Left ventricle myocardium inferior (tissue), 1 donor: ENCODE measurements at regions not wholly inside any gene's neighbourhood (a gene's known extent, or its start where the extent isn't known, plus 50 kb on each side); places are given as distances from the start of the nearest gene placed in this dataset.

Experiments
- DNase-seq: peaks from one replicate; pipeline ENCODE4 v3.0.0-alpha.2; 2020
- H3K27ac ChIP-seq: fragments of 200-600 bp; replicated peaks from 2 replicates; pipeline ENCODE4 v1.8.0; 2021
- H3K27me3 ChIP-seq: fragments of 200-600 bp; 2 replicates; pipeline ENCODE4 v1.8.0; 2021; ENCODE audit warnings: low read depth
- H3K36me3 ChIP-seq: fragments of 200-600 bp; 2 replicates; pipeline ENCODE4 v1.8.0; 2021
- H3K4me1 ChIP-seq: fragments of 200-600 bp; 2 replicates; pipeline ENCODE4 v1.8.0; 2021
- H3K4me3 ChIP-seq: fragments of 200-600 bp; 2 replicates; pipeline ENCODE4 v1.8.0; 2021; ENCODE audit warnings: mild to moderate bottlenecking, moderate library complexity
- H3K9me3 ChIP-seq: fragments of 200-600 bp; replicated peaks from 2 replicates; pipeline ENCODE4 v1.8.0; 2021
- CTCF ChIP-seq: fragments of 200-600 bp; IDR thresholded peaks from 2 replicates; pipeline ENCODE4 v1.8.0; 2021; ENCODE audit warnings: antibody characterized with exemption, mild to moderate bottlenecking, borderline replicate concordance
- intact Hi-C: fragments of 100-400 bp; cut with micrococcal nuclease; formaldehyde crosslinking; loops from one replicate; pipeline ENCODE4 v1.11.0; 2022
- donor health status: DM: no; HTN: yes; CAD: no; lungs with severe emphysema.

- no peak for DNase-seq
- Histone ChIP-seq H3K4me3 (no peak overlapping the region), H3K27ac (no peak overlapping the region), H3K27me3 (no peaks in the 10 kb centered on the region), H3K36me3 (no peaks in the 10 kb centered on the region), H3K4me1 (no peaks in the 10 kb centered on the region), H3K9me3 (no peaks in the 10 kb centered on the region)
- intact Hi-C loops, result no loop called here
- TF ChIP-seq CTCF, result no peak
Observed at GRCh38 chr10:114885443-114885842, 52.6 kb upstream of the TRUB1 start.
